Gastroesophageal sphincter (tissue), 3 donors: ENCODE measurements at regions not wholly inside any gene's neighbourhood (a gene's known extent, or its start where the extent isn't known, plus 50 kb on each side); places are given as distances from the start of the nearest gene placed in this dataset.

Experiments used
- POLR2A ChIP-seq, 2 donors: fragments of 450-650 bp; IDR thresholded peaks; one replicate each; pipeline ENCODE4 v1.6.1; 2017; ENCODE audit warnings: antibody characterized with exemption in 2 of 2, mild to moderate bottlenecking in 2 of 2, moderate library complexity in 1 of 2
- TF ChIP-seq, protein P1 (sequence below), 4 experiments: fragments of 200-600 bp in 2 of 4; fragments of 450-650 bp in 2 of 4; sonication (generic) in 1 of 4; IDR thresholded peaks; one replicate each; pipeline ENCODE4 v1.5.1; 2017 to 2019; ENCODE audit warnings: antibody characterized with exemption in 4 of 4, mild to moderate bottlenecking in 2 of 4, moderate library complexity in 2 of 4

GRCh38 chr2:60247471-60247870 lies 306.0 kb downstream of the BCL11A start:
- TF ChIP-seq, protein P1, sequence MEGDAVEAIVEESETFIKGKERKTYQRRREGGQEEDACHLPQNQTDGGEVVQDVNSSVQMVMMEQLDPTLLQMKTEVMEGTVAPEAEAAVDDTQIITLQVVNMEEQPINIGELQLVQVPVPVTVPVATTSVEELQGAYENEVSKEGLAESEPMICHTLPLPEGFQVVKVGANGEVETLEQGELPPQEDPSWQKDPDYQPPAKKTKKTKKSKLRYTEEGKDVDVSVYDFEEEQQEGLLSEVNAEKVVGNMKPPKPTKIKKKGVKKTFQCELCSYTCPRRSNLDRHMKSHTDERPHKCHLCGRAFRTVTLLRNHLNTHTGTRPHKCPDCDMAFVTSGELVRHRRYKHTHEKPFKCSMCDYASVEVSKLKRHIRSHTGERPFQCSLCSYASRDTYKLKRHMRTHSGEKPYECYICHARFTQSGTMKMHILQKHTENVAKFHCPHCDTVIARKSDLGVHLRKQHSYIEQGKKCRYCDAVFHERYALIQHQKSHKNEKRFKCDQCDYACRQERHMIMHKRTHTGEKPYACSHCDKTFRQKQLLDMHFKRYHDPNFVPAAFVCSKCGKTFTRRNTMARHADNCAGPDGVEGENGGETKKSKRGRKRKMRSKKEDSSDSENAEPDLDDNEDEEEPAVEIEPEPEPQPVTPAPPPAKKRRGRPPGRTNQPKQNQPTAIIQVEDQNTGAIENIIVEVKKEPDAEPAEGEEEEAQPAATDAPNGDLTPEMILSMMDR (IDR thresholded peaks at IDR 0.05): no peak
- no peak for TF ChIP-seq POLR2A (IDR thresholded peaks at IDR 0.05)
